WTC11 (cell line): ENCODE measurements at regions not wholly inside any gene's neighbourhood (a gene's known extent, or its start where the extent isn't known, plus 50 kb on each side); places are given as distances from the start of the nearest gene placed in this dataset.

Experiments
- ATAC-seq: fragments of 200-7000 bp; cut with Tn5 transposase; 2 replicates; pipeline ENCODE4 v1.10.0; 2021; ENCODE audit warnings: mild to moderate bottlenecking, moderate library complexity
- CTCF ChIA-PET: fragments of 300-600 bp; sonication (Branson Sonifier 250); formaldehyde crosslinking; loops from one replicate; lab custom pipeline; 2021; ENCODE audit warnings: antibody characterized with exemption; lab: Charles Lee
- POLR2A ChIA-PET: fragments of 350-600 bp; sonication (Branson Sonifier 250); formaldehyde crosslinking; loops from one replicate; lab custom pipeline; 2021; ENCODE audit warnings: antibody characterized with exemption; lab: Charles Lee
- DNase-seq: peaks from one replicate; pipeline ENCODE4 v3.0.0; 2021; ENCODE audit warnings: low spot score
- H3K27ac Mint-ChIP-seq: 2 replicates; pipeline ENCODE4 v1.8.0; 2021; ENCODE audit warnings: mixed read lengths
- H3K27me3 Mint-ChIP-seq: 2 replicates; pipeline ENCODE4 v1.8.0; 2021; ENCODE audit warnings: low read depth, mild to moderate bottlenecking, moderate library complexity, mixed read lengths
- H3K36me3 Mint-ChIP-seq: 2 replicates; pipeline ENCODE4 v1.8.0; 2021; ENCODE audit warnings: mixed read lengths
- H3K4me1 Mint-ChIP-seq: 2 replicates; pipeline ENCODE4 v1.8.0; 2022; ENCODE audit warnings: mixed read lengths
- H3K4me3 Mint-ChIP-seq: 2 replicates; pipeline ENCODE4 v1.8.0; 2021; ENCODE audit warnings: mild to moderate bottlenecking, moderate library complexity, mixed read lengths
- H3K9me3 Mint-ChIP-seq: 2 replicates; pipeline ENCODE4 v1.8.0; 2021; ENCODE audit warnings: mixed read lengths
- ATF2 ChIP-seq: sonication (generic); formaldehyde crosslinking; IDR thresholded peaks from 2 replicates; pipeline ENCODE4 v1.8.1; 2022; ENCODE audit warnings: low read depth, missing genetic modification reagents, borderline replicate concordance
- E2F1 ChIP-seq: sonication (generic); formaldehyde crosslinking; IDR thresholded peaks from 2 replicates; pipeline ENCODE4 v1.8.0; 2022; ENCODE audit warnings: mild to moderate bottlenecking, missing genetic modification reagents
- EMX1 ChIP-seq: fragments of 250-450 bp; sonication (Bioruptor Pico); IDR thresholded peaks from 2 replicates; pipeline ENCODE4 v1.8.0; 2021; ENCODE audit warnings: mild to moderate bottlenecking
- ETV6 ChIP-seq: sonication (generic); formaldehyde crosslinking; IDR thresholded peaks from 2 replicates; pipeline ENCODE4 v1.8.1; 2022; ENCODE audit warnings: mild to moderate bottlenecking, missing genetic modification reagents
- GABPB1 ChIP-seq: sonication (generic); formaldehyde crosslinking; IDR thresholded peaks from 2 replicates; pipeline ENCODE4 v1.8.1; 2023; ENCODE audit warnings: mild to moderate bottlenecking, missing genetic modification reagents
- HMGA2 ChIP-seq: fragments of 250-450 bp; sonication (Bioruptor Pico); IDR thresholded peaks from 2 replicates; pipeline ENCODE4 v1.4.0; 2021; ENCODE audit warnings: mild to moderate bottlenecking, moderate library complexity
- IRF1 ChIP-seq: sonication (generic); formaldehyde crosslinking; IDR thresholded peaks from 2 replicates; pipeline ENCODE4 v1.8.0; 2023; ENCODE audit warnings: missing genetic modification reagents
- MAX ChIP-seq: sonication (generic); formaldehyde crosslinking; IDR thresholded peaks from 2 replicates; pipeline ENCODE4 v1.8.0; 2022; ENCODE audit warnings: mild to moderate bottlenecking, missing genetic modification reagents
- MXD4 ChIP-seq: fragments of 250-450 bp; sonication (Bioruptor Pico); IDR thresholded peaks from 2 replicates; pipeline ENCODE4 v1.8.0; 2021; ENCODE audit warnings: mild to moderate bottlenecking, moderate library complexity, borderline replicate concordance
- NFATC4 ChIP-seq: fragments of 250-450 bp; sonication (Bioruptor Pico); IDR thresholded peaks from 2 replicates; pipeline ENCODE4 v1.9.0; 2021; ENCODE audit warnings: mild to moderate bottlenecking
- NFE2L1 ChIP-seq: sonication (generic); formaldehyde crosslinking; IDR thresholded peaks from 2 replicates; pipeline ENCODE4 v1.8.1; 2023; ENCODE audit warnings: missing genetic modification reagents
- NR1H2 ChIP-seq: sonication (generic); formaldehyde crosslinking; IDR thresholded peaks from 2 replicates; pipeline ENCODE4 v1.9.0; 2021; ENCODE audit warnings: mild to moderate bottlenecking, moderate library complexity, missing genetic modification reagents
- NR3C1 ChIP-seq: sonication (generic); formaldehyde crosslinking; conservative IDR thresholded peaks from 2 replicates; pipeline ENCODE4 v1.8.1; 2023; ENCODE audit warnings: low read depth, mild to moderate bottlenecking, missing genetic modification reagents
- SOX15 ChIP-seq: fragments of 250-450 bp; sonication (Bioruptor Pico); IDR thresholded peaks from 2 replicates; pipeline ENCODE4 v1.9.0; 2021; ENCODE audit warnings: mild to moderate bottlenecking
- STAT6 ChIP-seq: sonication (generic); formaldehyde crosslinking; conservative IDR thresholded peaks from 2 replicates; pipeline ENCODE4 v1.8.1; 2023; ENCODE audit warnings: mild to moderate bottlenecking, low read depth, missing genetic modification reagents, moderate library complexity
- TCF7 ChIP-seq: sonication (generic); formaldehyde crosslinking; IDR thresholded peaks from 2 replicates; pipeline ENCODE4 v1.8.0; 2022; ENCODE audit warnings: mild to moderate bottlenecking, low read depth, missing genetic modification reagents, moderate library complexity
- USF2 ChIP-seq: sonication (generic); formaldehyde crosslinking; IDR thresholded peaks from 2 replicates; pipeline ENCODE4 v1.8.1; 2023; ENCODE audit warnings: mild to moderate bottlenecking, missing genetic modification reagents, moderate library complexity
- ZBTB21 ChIP-seq: sonication (generic); formaldehyde crosslinking; IDR thresholded peaks from 2 replicates; pipeline ENCODE4 v1.8.1; 2023; ENCODE audit warnings: mild to moderate bottlenecking, missing genetic modification reagents, borderline replicate concordance
- ZNF232 ChIP-seq: sonication (generic); formaldehyde crosslinking; IDR thresholded peaks from 2 replicates; pipeline ENCODE4 v1.8.0; 2022; ENCODE audit warnings: mild to moderate bottlenecking, missing genetic modification reagents
- ZNF281 ChIP-seq: sonication (generic); formaldehyde crosslinking; IDR thresholded peaks from 2 replicates; pipeline ENCODE4 v1.8.0; 2023; ENCODE audit warnings: mild to moderate bottlenecking, missing genetic modification reagents

- H3K27me3 Mint-ChIP-seq, result no peaks in the 10 kb centered on the region
- H3K4me1 Mint-ChIP-seq, result peaks cover 7% of the 10 kb centered on the region
- POLR2A ChIA-PET, result no interaction called here
- ATAC-seq (no peak), DNase-seq (no peak)
- H3K27ac Mint-ChIP-seq, result no peak overlapping the region
- no peaks in the 10 kb centered on the region for H3K36me3 Mint-ChIP-seq
- peaks cover 5% of the 10 kb centered on the region for H3K9me3 Mint-ChIP-seq
- CTCF ChIA-PET, result no interaction called here
- TF ChIP-seq NFATC4 (CRISPR knock-in tag) (no peak), ZNF232 (no peak), USF2 (CRISPR knock-in tag) (no peak), ZNF281 (CRISPR knock-in tag) (no peak), STAT6 (no peak), SOX15 (CRISPR knock-in tag) (no peak), IRF1 (CRISPR knock-in tag) (no peak), ETV6 (CRISPR knock-in tag) (no peak), EMX1 (CRISPR knock-in tag) (no peak), NR3C1 (no peak), E2F1 (CRISPR knock-in tag) (no peak), NFE2L1 (CRISPR knock-in tag) (no peak), ZBTB21 (CRISPR knock-in tag) (no peak), MAX (CRISPR knock-in tag) (no peak), ATF2 (no peak), MXD4 (CRISPR knock-in tag) (no peak), NR1H2 (CRISPR knock-in tag) (no peak)
- TF ChIP-seq, all 79 proteins: peak for 0
- H3K4me3 Mint-ChIP-seq, result no peak overlapping the region
These were observed 511.7 kb upstream of the KLF4 start for GRCh38 chr9:108001237-108001636.

- TF ChIP-seq STAT6 (no peak), HMGA2 (no peak), USF2 (CRISPR knock-in tag) (no peak), GABPB1 (CRISPR knock-in tag) (no peak), TCF7 (no peak)
- DNase-seq (no peak), ATAC-seq (no peak)
- no peak overlapping the region for H3K4me3 Mint-ChIP-seq
- H3K36me3 Mint-ChIP-seq, result no peaks in the 10 kb centered on the region
- ChIA-PET POLR2A (no interaction called here), CTCF (no interaction called here)
- H3K4me1 Mint-ChIP-seq, result peaks cover 7% of the 10 kb centered on the region
- no peak overlapping the region for H3K27ac Mint-ChIP-seq
- H3K9me3 Mint-ChIP-seq, result peaks cover 4% of the 10 kb centered on the region
- H3K27me3 Mint-ChIP-seq, result no peaks in the 10 kb centered on the region
These were observed 510.3 kb upstream of the KLF4 start for GRCh38 chr9:107999890-108000289.
